ENCODE measurements at regions not wholly inside any gene's neighbourhood (a gene's known extent, or its start where the extent isn't known, plus 50 kb on each side); places are given as distances from the start of the nearest gene placed in this dataset.
A peak's percentile ranks its signal among the peaks of the same experiment; 100 is the strongest.
"Not testable (repeated sequence)": the region's sequence is repeated elsewhere in the genome, so short reads cannot be mapped to it uniquely, and the experiment has no call there.

DNA sequence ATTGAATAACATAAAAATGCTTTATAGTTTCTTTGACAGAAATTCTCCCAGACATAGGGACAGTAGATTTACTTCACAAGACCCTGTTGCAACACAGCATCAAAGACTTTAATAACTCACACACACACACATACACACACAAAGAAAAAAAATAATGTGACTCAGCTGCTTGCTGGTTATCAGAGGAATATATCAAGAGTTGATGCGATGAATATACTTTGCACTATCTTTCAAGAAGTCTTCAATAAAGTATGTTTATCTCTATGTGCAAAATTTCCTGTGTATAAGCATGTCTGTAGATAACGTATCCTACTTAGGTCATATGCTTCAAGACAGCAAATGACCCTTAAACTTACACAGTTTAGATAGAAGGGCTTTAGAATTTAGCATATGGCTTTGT, 243.1 kb downstream of the ARL4A start:
- DNase-seq = no peak
- Histone ChIP-seq H3K27me3 (0 out of 2 replicates have a peak, but pooled peaks cover 3% of the 10 kb centered on the region), H3K4me3 (ENCODE audit: low read depth, low read length) (no peak overlapping the region)

GRCh38 chr7:12931465-12931864, 244.0 kb downstream of the ARL4A start:
- H3K4me3 ChIP-seq (ENCODE audit: low read depth, low read length) = peak overlapping the region; percentile 41
- peak; percentile 15 for DNase-seq
- not testable (repeated sequence) for H3K4me1 ChIP-seq, H3K9me3 ChIP-seq, H3K36me3 ChIP-seq, H3K27me3 ChIP-seq

More for the DNA sequence above, 243.1 kb downstream of the ARL4A start:
- Histone ChIP-seq H3K9me3 (no peaks in the 10 kb centered on the region), H3K4me1 (no peaks in the 10 kb centered on the region), H3K36me3 (no peaks in the 10 kb centered on the region)
- TF ChIP-seq, protein P1, sequence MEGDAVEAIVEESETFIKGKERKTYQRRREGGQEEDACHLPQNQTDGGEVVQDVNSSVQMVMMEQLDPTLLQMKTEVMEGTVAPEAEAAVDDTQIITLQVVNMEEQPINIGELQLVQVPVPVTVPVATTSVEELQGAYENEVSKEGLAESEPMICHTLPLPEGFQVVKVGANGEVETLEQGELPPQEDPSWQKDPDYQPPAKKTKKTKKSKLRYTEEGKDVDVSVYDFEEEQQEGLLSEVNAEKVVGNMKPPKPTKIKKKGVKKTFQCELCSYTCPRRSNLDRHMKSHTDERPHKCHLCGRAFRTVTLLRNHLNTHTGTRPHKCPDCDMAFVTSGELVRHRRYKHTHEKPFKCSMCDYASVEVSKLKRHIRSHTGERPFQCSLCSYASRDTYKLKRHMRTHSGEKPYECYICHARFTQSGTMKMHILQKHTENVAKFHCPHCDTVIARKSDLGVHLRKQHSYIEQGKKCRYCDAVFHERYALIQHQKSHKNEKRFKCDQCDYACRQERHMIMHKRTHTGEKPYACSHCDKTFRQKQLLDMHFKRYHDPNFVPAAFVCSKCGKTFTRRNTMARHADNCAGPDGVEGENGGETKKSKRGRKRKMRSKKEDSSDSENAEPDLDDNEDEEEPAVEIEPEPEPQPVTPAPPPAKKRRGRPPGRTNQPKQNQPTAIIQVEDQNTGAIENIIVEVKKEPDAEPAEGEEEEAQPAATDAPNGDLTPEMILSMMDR (IDR thresholded peaks at IDR 0.05; ENCODE audit: low read depth, low read length) = no peak

DNA sequence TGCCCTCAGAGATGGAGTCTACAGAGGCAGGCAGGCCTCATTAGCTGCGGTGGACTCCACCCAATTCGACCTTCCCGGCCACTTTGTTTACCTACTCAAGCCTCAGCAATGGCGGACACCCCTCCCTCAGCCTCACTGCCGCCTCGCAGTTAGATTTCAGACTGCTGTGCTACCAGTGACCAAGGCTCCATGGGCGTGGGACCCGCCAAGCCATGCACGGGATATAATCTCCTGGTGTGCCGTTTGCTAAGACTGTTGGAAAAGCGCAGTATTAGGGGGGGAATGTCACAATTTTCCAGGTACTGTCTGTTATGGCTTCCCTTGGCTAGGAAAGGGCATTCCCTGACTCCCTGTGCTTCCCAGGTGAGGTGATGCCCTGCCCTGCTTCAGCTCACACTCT, 252.3 kb downstream of the ARL4A start:
- TF ChIP-seq, protein P1 (IDR thresholded peaks at IDR 0.05; ENCODE audit: low read depth, low read length) = no peak
- Histone ChIP-seq H3K36me3 (no peaks in the 10 kb centered on the region), H3K9me3 (no peaks in the 10 kb centered on the region), H3K4me1 (no peaks in the 10 kb centered on the region), H3K27me3 (no peaks in the 10 kb centered on the region), H3K4me3 (ENCODE audit: low read depth, low read length) (no peak overlapping the region)
- no peak for DNase-seq

DNA sequence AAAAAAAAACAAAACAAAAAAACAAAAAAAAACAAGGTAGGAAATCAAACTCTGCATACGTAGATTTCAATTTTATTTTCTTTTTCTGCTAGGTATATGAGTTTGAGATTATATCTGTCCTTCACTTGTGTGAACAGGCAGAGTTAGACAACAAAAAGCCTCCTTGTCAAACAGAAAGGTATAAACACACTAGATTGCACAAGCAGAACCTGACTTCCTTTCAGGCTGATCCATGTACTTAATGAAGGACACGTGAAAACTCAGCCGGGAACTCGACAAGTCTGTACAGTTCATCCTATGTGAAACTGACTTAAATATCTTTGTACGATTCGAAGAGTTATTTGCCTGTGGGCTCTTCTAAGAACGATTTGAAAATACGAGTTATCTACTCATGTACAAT, 254.1 kb downstream of the ARL4A start:
- H3K9me3 ChIP-seq = no peaks in the 10 kb centered on the region
- TF ChIP-seq, protein P1 (IDR thresholded peaks at IDR 0.05; ENCODE audit: low read depth, low read length) = no peak
- H3K36me3 ChIP-seq = no peaks in the 10 kb centered on the region
- no peaks in the 10 kb centered on the region for H3K27me3 ChIP-seq
- no peak for DNase-seq
- no peak overlapping the region for H3K4me3 ChIP-seq (ENCODE audit: low read depth, low read length)
- H3K4me1 ChIP-seq = no peaks in the 10 kb centered on the region

- no peaks in the 10 kb centered on the region for H3K36me3 ChIP-seq
- TF ChIP-seq, protein P1 (IDR thresholded peaks at IDR 0.05; ENCODE audit: low read depth, low read length) = no peak
- no peaks in the 10 kb centered on the region for H3K27me3 ChIP-seq
- H3K4me1 ChIP-seq = no peaks in the 10 kb centered on the region
- no peak overlapping the region for H3K4me3 ChIP-seq (ENCODE audit: low read depth, low read length)
- no peak for DNase-seq
- no peaks in the 10 kb centered on the region for H3K9me3 ChIP-seq
These were observed 255.2 kb downstream of the ARL4A start for GRCh38 chr7:12942609-12943008.

DNA sequence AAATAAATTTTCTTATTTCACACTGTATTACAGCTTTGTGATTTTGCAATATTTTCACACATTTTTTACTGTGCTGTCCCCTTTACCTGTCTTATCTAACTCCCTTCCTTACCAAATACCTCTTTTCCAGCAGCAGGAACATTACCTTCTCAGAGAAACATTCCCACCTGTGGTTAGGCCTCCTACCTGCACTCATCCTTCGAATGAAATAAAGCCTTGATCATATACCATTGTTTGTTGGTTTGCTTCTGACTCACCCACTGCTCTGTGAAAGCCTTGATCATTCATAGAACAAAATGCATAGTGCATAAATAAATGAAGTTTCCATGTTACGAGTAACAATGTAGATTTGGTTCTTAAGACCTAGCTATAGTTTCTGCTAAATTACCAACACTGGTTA, 256.3 kb downstream of the ARL4A start:
- no peaks in the 10 kb centered on the region for H3K4me1 ChIP-seq
- H3K36me3 ChIP-seq = no peaks in the 10 kb centered on the region
- no peaks in the 10 kb centered on the region for H3K27me3 ChIP-seq
- TF ChIP-seq, protein P1 (IDR thresholded peaks at IDR 0.05; ENCODE audit: low read depth, low read length) = no peak
- no peak for DNase-seq
- H3K9me3 ChIP-seq = no peaks in the 10 kb centered on the region
- no peak overlapping the region for H3K4me3 ChIP-seq (ENCODE audit: low read depth, low read length)

DNA sequence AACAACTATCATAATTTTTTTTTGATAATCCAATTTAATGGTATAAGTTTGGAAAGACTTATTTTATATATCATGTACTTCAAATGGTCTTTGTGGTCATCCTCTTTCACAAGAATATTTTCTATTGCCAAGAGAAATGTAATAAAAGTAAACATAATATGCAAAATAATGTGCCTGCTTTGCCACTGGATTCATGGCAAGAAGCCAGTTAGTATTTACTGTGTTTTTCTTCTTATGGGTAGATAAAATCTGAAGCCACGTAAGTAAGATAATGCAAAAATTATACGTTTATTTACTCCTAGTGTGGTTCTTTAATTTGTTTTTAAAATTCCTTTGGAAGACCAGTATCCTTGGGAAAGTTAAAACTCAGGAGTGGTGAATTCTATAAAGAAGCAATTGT, 258.5 kb downstream of the ARL4A start:
- H3K9me3 ChIP-seq = no peaks in the 10 kb centered on the region
- no peak for DNase-seq
- no peaks in the 10 kb centered on the region for H3K36me3 ChIP-seq
- H3K27me3 ChIP-seq = no peaks in the 10 kb centered on the region
- no peak overlapping the region for H3K4me3 ChIP-seq (ENCODE audit: low read depth, low read length)
- TF ChIP-seq, protein P1 (IDR thresholded peaks at IDR 0.05; ENCODE audit: low read depth, low read length) = no peak
- H3K4me1 ChIP-seq = no peaks in the 10 kb centered on the region
